Erythroblast (primary cell): ENCODE measurements at regions not wholly inside any gene's neighbourhood (a gene's known extent, or its start where the extent isn't known, plus 50 kb on each side); places are given as distances from the start of the nearest gene placed in this dataset.

Experiments
- DNase-seq, 2 experiments: peaks; one replicate each; lab custom pipeline; 2025; lab: John Stamatoyannopoulos, UW
- GATA1 ChIP-seq: IDR thresholded peaks from 2 replicates; pipeline ENCODE4 v1.6.1; 2011; ENCODE audit warnings: low read depth, mild to moderate bottlenecking, control low read depth, low read length, moderate library complexity
- POLR2A ChIP-seq: IDR thresholded peaks from 2 replicates; pipeline ENCODE4 v1.6.1; 2011; ENCODE audit warnings: mild to moderate bottlenecking, low read length

DNA sequence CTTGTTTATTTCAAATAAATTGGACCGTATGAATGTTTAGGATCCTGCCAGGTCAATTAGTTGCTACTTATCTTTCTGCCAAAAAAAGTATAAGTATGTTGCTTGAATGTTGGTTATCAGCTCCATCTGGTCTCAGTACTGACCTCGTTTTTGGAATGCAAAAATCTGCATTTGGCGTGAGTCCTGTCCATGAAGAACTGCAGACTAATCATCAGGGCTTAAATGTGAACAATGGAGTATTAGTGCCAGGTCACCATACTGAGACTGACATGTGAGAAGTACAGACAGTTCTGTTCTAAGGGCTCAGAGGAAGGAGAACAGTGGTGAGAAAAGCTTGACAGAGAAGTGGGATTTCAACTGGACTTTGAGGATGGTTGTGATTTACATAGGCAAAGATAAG is 393.1 kb upstream of the SLC14A2 start:
- DNase-seq, result no peak
- TF ChIP-seq GATA1, result no peak
- TF ChIP-seq POLR2A, result no peak

DNA sequence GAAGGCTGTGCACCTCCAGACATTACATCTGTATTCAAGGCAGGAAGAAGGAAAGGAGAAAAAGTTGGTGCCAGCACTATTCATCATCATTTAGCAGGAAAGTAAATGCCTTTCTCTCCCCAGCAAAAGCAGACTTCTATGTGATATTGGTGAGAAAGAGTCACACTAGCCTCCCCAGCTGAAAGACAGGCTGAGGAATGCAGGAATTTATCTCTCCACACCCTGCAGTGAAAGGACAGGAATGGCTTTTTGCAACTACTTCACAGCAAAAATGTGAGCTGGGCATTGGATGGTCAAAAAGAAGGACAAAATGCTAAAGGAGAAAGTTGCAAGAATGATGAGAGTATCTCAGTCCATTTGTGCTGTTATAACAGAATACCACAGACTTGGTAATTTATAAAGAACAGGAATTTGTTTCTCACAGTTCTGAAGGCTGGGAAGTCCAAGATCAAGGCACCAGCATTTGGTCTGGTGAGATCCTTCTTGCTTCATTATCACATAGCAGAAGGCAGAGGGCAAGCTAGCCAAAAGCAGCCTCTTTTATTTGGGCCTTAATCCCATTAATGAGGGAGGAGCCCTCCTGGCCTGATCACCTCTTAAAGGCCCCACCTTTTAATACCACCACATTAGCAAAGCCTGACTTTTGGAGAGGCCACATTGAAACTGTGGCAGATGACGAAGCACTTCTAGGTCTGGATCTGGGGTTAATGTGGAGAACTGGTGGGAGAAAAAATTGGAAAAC is 388.1 kb upstream of the SLC14A2 start:
- DNase-seq, result no peak

DNA sequence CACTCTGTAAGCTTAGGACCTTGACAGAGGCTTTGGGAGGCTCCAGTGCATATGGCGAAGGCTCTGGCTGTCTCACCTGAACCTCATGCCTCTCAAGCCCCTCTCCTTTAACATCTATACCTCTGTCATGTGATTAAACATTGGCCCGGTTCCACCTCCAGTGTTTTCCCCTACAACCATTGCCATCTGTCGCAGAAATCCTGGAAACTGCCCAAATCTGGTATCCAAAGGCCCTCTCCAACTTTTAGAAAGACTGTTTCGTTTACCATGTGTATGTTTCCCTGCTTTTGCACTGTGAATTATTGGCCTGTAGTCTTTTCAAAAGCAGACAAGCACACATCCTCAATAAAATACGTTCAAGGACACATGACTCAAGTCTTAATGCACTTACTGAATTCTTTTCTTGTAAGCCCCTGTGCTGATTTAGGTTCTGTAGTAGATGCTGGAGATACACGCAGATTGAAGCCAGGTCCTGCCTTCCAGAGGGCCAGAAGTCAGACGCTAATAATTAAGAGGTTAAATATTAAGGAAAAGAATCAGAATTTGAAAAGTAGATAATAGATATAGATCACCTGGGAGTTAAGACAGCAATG is 386.4 kb upstream of the SLC14A2 start:
- DNase-seq, result no peak
- TF ChIP-seq POLR2A, result no peak
- TF ChIP-seq GATA1, result no peak

More for the DNA sequence above, 388.1 kb upstream of the SLC14A2 start:
- TF ChIP-seq GATA1, result no peak

DNA sequence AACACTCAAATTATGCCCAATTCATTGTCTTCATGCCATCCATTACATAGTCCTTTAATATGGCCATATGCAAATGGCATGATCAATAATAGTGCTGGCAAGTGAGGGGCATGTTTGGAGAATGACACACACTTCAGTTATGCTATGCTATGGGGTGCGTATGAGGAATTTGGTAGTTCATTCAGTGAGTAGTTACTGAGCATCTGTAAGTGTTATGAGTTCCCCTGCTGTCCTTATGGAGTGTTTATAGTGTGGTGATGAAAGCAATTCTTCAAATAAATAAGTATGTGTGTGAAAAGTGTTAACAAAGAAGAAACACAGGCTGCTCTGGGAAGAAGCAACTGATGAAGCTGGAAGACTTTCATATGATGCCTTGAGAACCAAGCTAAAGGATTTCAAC is 383.7 kb upstream of the SLC14A2 start:
- TF ChIP-seq POLR2A (no peak), GATA1 (no peak)
- no peak for DNase-seq

DNA sequence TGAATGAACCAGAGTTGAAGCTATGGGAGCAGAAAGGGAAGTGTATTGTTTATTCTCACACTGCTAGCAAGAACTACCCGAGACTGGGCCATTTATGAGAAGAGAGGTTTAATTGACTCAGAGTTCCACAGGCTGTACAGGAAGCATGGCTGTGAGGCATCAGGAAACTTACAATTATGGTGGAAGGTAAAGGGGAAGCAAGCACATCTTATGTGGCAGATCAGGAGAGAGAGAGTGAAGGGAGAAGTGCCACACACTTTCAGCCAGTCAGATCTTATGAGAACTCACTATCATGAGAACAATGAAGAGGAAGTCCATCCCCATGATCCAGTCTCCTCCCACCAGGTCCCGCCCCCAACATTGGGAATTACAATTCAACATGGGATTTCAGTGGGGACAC is 383.2 kb upstream of the SLC14A2 start:
- DNase-seq, result no peak
- TF ChIP-seq POLR2A (no peak), GATA1 (no peak)

DNA sequence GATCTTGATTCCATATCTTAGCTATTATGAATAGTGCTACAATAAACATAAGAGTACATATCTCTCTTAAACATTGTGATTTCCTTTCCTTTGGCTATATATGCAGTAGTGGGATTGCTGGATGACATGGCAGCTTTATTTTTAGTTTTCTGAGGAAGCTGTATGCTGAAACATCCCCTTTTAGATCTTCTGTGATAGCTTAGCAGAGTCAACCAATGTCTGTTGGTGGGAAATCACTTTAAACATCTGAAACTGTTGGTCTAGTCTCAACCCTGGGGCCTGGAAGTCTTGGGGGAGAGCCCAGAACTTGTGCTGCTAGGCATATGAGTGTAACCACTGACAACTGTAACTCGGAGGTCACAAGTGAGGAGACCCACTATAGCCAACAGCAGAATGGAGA is 378.6 kb upstream of the SLC14A2 start:
- TF ChIP-seq POLR2A (no peak), GATA1 (no peak)
- DNase-seq, result no peak

DNA sequence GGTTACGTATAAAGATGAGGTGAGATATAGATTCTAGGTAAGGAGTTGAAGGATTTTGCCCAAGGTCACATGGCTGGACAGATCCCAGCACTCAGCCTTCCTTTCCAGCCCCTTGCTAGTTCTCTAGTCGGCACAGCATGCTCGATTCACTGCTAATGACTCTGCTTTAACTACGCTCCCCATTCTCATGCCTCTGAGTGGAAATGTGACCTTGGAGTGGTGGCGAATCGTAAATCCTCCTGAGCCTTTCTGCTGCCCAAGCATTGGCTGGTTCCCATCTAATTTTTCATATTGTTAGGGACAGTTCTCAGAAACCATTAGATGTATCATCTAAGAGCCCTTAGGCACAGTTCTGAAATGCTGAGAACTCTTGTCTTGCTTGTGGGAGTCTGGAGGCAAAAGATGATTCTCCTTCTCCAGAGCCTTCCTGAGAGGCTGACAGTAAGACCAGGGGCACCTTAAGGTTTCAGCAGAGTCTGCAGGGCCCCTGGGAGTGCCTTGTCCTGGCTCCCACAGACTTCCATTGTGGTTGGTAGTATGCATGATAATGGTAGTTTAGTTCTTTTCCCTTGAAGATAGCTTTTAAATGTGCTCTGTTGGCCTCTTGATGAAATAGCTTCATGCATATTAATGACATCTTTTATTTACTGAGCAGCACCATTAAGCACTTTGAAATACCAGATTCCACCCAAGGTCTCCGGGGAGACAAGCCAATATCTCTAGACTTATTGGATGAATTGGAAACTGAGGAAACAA is 377.8 kb upstream of the SLC14A2 start:
- DNase-seq, result no peak
- TF ChIP-seq POLR2A (no peak), GATA1 (no peak)

DNA sequence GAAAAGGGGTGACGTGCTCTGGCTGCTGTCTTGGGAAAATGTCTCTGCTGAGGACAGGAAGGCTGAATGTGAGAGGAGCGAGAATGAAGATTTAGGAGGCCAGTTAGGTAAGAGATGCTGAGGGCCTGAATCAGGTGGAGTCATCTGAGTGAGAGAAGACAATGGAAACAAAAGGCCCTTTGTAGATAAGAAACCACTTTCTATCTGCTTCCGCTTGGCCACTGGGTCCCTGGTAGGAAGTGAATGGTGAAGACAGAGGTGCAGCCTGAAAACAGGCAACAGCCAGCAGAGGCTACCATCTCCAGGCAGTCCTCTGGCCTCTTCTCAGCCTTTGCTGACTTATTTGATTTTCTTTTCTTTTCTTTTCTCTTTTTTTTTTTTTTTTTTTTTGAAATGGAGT is 374.0 kb upstream of the SLC14A2 start:
- TF ChIP-seq POLR2A (no peak), GATA1 (no peak)
- DNase-seq, result no peak

DNA sequence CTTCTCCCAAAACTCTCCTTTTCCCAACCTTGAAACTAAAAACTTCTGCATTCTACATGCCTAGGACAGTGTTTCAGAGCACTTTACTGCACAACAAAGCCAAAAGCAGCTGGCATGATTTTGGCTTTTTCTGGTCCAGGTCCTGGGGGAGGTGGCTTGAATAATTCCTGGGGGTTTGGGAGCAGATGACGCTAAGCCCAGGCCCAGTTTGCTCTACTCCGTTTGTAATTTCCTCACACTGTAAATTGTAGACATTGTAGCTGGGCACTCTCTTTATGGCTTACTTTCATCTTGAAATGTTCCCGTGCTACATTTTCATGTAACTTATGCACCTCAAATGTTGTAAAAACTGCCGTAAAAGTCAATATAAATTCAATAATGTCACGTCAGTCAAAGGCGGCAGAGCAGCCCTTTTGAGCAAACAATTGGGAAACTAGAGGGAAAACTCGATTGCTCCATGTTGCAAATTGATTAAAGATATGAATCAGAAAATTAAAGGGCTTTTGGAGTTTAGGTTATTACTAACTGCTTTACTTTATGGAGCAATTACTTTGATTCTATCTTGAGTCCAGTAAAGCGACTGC is 373.2 kb upstream of the SLC14A2 start:
- DNase-seq, result no peak
- TF ChIP-seq POLR2A (no peak), GATA1 (no peak)

DNA sequence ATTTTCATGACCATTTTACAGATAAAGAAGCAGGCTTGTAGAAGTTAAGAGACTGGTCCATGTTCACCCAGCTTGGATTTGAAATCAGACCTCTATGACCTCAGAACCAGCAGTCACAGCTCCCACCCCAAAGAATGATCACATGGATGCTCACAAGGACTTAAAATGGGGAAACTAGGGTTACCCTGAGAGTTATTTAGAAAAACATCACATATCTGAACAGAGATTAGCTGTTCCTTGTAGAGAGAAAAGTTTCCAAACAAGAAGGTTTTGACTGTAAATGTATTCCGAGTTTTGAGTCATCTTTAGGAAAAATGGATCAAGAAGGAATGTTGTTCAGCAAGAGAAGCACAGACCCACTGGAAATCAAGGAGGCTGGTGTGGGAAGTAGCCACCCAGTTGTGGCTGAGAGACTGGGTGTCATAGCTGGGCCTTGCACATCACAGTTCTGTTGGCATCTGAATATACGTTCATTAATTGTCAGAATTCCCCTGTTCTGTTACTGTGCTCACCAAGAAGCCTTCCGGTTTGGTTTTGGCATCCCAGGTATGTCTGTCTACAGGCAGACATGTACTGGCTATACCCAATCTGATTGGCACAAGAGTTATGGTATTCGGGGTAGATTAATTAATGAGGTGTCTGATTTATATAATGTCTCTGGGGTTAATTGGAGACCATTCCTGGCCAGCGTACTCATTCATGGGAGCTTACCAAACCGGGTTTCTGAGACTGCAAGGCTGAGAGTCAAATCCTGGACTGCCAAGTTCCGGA is 371.8 kb upstream of the SLC14A2 start:
- no peak for TF ChIP-seq POLR2A
- no peak for TF ChIP-seq GATA1
- no peak for DNase-seq

DNA sequence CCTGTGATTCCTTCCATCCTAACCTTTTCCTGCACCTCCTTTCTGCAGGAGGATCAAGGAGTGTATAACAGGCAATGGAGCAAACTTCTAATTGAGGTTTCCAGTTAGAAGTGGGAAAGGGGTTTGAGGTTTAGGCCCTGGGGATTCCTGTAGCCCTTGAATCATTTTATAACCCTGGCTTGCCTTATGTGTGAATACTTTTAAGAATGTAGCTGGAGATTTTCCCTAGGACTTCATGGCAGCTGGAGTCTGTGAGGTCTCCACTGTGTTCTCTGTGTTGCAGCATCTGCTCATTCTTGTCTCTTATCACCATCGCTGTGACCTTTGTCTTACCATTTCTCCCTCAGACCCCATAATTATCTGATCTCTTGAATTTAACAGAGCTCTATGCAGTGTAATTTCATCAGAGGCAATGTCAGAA is 370.2 kb upstream of the SLC14A2 start:
- no peak for DNase-seq
- TF ChIP-seq GATA1 (no peak), POLR2A (no peak)

DNA sequence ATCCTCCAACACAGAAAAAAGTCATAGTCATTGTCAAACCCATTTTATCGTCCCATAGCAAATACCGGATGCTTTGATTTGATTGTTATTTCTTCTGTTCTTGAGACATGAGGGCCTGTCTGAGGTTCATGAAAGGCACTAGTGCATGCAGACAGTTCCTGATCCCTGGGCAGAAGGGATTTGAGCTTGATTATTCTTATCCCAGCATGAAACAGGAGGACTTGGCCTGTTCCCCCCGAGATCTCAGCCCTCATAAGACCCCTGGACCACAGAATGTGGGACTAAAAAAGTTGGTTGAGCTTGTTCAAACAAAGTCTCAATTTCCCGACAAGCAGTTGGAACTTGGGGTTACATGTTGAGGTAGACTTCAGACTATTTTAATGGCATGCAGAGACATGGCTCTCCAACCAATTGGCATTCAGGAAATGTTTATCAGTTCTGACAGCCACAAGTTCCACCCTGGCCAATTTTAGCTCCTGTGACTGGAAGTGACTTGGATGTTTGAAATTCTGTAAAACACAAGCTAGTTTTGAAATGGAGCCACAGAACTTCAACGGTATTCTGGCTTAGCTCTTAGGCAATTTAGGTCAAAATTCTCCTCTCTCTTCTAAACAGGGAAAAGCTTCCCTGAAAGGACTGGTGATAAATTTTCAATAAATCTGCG is 366.9 kb upstream of the SLC14A2 start:
- TF ChIP-seq POLR2A, result no peak
- TF ChIP-seq GATA1, result no peak
- DNase-seq, result peak; percentile 27 to 29

DNA sequence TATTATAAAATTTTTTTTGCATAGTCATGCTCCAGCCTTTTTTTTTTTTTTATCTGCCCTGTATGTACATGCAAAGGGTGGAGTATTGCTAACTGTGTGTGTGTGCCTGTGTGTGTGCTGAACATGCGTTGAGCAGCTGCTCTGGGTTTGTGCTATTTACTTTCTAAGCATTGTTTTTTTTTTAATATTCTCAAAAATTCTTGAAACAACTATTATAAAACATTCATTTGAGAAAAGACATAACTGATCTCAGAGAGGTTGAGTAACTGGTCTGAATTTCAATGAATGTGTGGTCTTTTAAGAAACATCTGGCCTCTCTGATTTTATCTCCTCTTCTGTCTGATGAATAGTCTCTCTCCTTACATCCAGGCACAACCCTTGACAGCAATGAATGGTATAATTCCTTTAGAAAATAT is 366.0 kb upstream of the SLC14A2 start:
- TF ChIP-seq POLR2A, result no peak
- no peak for TF ChIP-seq GATA1
- DNase-seq, result peak; percentile 39 to 51
